SK-N-MC (cell line): ENCODE measurements at regions not wholly inside any gene's neighbourhood (a gene's known extent, or its start where the extent isn't known, plus 50 kb on each side); places are given as distances from the start of the nearest gene placed in this dataset.

Experiments
- EZH2 ChIP-seq: fragments of 200-600 bp; sonication (generic); IDR thresholded peaks from one replicate; pipeline ENCODE4 v1.6.1; 2017; ENCODE audit warnings: antibody characterized with exemption
- FOXP2 ChIP-seq: optimal IDR thresholded peaks from 2 replicates; pipeline ENCODE3; 2011; ENCODE audit warnings: mild to moderate bottlenecking, moderate library complexity; ENCODE audit not compliant: insufficient read depth; ENCODE audit errors: extremely low read length, control extremely low read depth
- POLR2AphosphoS5 ChIP-seq: IDR thresholded peaks from 2 replicates; pipeline ENCODE4 v1.6.1; 2012; ENCODE audit warnings: mild to moderate bottlenecking, low read depth, low read length, borderline replicate concordance

DNA sequence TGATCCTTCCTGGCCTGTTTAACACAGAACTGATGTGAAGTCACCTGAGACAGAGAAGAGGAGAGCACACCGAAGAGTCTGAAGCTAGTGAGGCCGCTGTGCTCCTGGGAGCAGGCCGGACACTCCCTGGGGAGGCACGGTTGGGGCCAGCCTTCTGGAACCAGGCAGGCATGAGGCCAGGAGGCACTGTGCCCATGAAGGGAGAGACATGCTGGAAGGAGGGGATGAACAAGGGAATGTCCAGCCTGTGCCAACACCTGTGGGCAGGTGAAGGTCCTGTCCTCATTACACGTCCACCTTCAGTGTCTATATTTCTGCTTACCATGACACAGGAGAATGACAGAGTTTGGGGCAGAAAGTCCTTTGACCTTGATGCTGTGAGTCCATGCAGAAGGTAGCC lies 183.8 kb upstream of the S1PR3 start:
- TF ChIP-seq EZH2: no peak
- no peak for TF ChIP-seq POLR2AphosphoS5
- TF ChIP-seq FOXP2: no peak
